Activated CD4-positive, alpha-beta T cell treated with anti-CD3 and anti-CD28 coated beads, Interleukin-2, amount 50 U/mL, for 4 hours (primary cell): ENCODE measurements at regions not wholly inside any gene's neighbourhood (a gene's known extent, or its start where the extent isn't known, plus 50 kb on each side); places are given as distances from the start of the nearest gene placed in this dataset.

Experiments used
- DNase-seq, 2 experiments: peaks; one replicate each; pipeline ENCODE4 v3.0.0-alpha.2; 2020

- DNase-seq, result no peak
These were observed 323.1 kb downstream of the ZPLD1 start for GRCh38 chr3:102757950-102758349.

- DNase-seq, result no peak
These were observed 327.0 kb downstream of the ZPLD1 start for GRCh38 chr3:102761766-102762165.

- no peak for DNase-seq
These were observed 356.0 kb downstream of the ZPLD1 start for GRCh38 chr3:102790747-102791325.

GRCh38 chr3:102791641-102792589, 357.1 kb downstream of the ZPLD1 start:
- DNase-seq, result no peak

- no peak for DNase-seq
These were observed 362.0 kb downstream of the ZPLD1 start for GRCh38 chr3:102796804-102797203.

- DNase-seq, result no peak
These were observed 368.1 kb downstream of the ZPLD1 start for GRCh38 chr3:102802819-102803420.

- no peak for DNase-seq
These were observed 376.1 kb downstream of the ZPLD1 start for GRCh38 chr3:102810937-102811336.

GRCh38 chr3:102826636-102827035, 391.8 kb downstream of the ZPLD1 start:
- DNase-seq, result no peak

GRCh38 chr3:102827386-102827785, 392.6 kb downstream of the ZPLD1 start:
- DNase-seq, result no peak

GRCh38 chr3:102830415-102830814, 395.6 kb downstream of the ZPLD1 start:
- DNase-seq, result no peak

GRCh38 chr3:102841866-102842265, 407.1 kb downstream of the ZPLD1 start:
- no peak for DNase-seq

GRCh38 chr3:102866845-102867244, 432.0 kb downstream of the ZPLD1 start:
- DNase-seq, result no peak

GRCh38 chr3:102883515-102883914, 448.7 kb downstream of the ZPLD1 start:
- no peak for DNase-seq

- DNase-seq, result no peak
These were observed 450.5 kb downstream of the ZPLD1 start for GRCh38 chr3:102885289-102885688.

- DNase-seq, result no peak
These were observed 452.6 kb downstream of the ZPLD1 start for GRCh38 chr3:102887431-102887830.

GRCh38 chr3:102896851-102897621, 462.2 kb downstream of the ZPLD1 start:
- DNase-seq, result no peak

- no peak for DNase-seq
These were observed 469.8 kb downstream of the ZPLD1 start for GRCh38 chr3:102904629-102905028.

GRCh38 chr3:102905811-102906210, 471.0 kb downstream of the ZPLD1 start:
- no peak for DNase-seq

- no peak for DNase-seq
These were observed 472.0 kb downstream of the ZPLD1 start for GRCh38 chr3:102906818-102907217.

GRCh38 chr3:102909904-102910303, 475.1 kb downstream of the ZPLD1 start:
- no peak for DNase-seq

- DNase-seq, result no peak
These were observed 481.7 kb downstream of the ZPLD1 start for GRCh38 chr3:102916532-102916931.

- no peak for DNase-seq
These were observed 491.8 kb downstream of the ZPLD1 start for GRCh38 chr3:102926618-102927017.

- no peak for DNase-seq
These were observed 498.6 kb downstream of the ZPLD1 start for GRCh38 chr3:102933377-102933776.
